GM21717 (cell line): ENCODE measurements at regions not wholly inside any gene's neighbourhood (a gene's known extent, or its start where the extent isn't known, plus 50 kb on each side); places are given as distances from the start of the nearest gene placed in this dataset.

Source experiments
- ATAC-seq: cut with Tn5 transposase; IDR thresholded peaks from one replicate; pipeline ENCODE4 v1.9.1; 2021; ENCODE audit warnings: mild to moderate bottlenecking, moderate library complexity; ENCODE audit not compliant: unreplicated experiment

- no peak for ATAC-seq
Observed at GRCh38 chr16:77590707-77591106, 131.6 kb upstream of the NUDT7 start.

DNA sequence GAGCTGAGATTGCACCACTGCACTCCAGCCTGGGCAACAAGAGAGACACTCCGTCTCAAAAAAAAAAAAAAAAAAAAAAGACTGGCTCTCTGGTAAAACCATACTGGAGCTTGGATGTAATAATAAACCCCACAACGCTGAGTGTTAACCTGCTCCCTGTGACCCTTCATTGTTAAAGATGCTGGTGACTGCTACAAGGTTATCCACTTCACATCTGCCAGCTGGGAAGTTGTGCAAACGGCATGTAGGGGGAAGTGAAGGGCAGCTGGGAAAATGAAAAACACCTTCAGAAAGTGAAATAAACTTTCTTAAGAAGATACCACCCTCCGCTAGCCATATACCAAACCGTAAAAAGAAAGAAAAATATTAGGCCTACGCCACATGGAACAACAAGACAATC lies 131.0 kb upstream of the NUDT7 start:
- ATAC-seq, result no peak

DNA sequence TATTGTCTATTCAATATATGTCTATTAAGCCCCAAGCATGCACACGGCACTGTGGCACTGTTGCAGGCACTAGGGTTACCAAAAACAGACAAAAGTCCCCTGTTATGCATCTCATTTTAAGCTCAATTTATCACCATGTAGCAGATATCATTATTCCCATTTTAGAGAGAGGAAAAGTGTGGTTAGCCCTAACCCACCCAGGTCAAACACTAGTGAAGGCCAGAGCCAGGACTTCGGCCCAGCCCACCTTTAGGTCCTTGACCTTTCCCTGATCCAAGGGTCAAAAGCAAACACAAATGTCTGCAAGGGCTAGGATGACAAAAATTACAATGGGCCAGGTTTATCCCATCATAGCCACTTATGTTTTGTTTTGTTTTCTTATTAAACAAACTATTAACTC lies 130.3 kb upstream of the NUDT7 start:
- no peak for ATAC-seq

- ATAC-seq, result no peak
Observed at GRCh38 chr16:77594057-77594456, 128.3 kb upstream of the NUDT7 start.

- ATAC-seq, result no peak
Observed at GRCh38 chr16:77594799-77595596, 127.3 kb upstream of the NUDT7 start.

- ATAC-seq, result no peak
Observed at GRCh38 chr16:77596261-77596660, 126.1 kb upstream of the NUDT7 start.

DNA sequence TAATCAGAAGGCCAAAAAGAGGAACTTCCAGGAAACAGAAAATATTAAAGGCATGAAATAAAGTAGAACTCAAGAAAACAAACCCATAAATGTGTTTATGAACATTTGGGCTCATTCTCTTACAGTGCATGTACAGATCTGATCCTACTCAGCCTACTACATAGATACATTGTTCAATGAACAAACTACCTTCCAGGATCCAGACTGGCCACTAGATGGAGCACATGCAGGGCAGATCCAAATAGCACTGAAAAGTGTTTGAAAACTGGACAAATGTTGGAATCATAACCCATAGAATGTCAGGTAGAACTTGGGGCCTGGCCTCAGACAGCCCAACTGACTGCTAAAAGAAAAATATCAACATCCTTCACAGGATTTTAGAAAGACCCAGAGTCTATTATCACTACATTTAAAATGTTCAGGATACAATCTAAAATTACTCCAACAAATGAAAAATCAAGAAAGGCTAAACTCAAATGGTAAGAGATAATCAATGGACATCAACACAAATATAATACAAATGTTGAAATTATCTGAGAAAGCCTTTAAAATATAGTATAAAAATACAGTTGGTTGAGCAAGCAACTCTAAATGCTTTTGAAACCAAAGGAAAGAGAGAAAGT lies 122.4 kb upstream of the NUDT7 start:
- ATAC-seq, result no peak

- ATAC-seq, result no peak
Observed at GRCh38 chr16:77600555-77600954, 121.8 kb upstream of the NUDT7 start.

GRCh38 chr16:77603656-77604055 lies 118.7 kb upstream of the NUDT7 start:
- ATAC-seq, result no peak

DNA sequence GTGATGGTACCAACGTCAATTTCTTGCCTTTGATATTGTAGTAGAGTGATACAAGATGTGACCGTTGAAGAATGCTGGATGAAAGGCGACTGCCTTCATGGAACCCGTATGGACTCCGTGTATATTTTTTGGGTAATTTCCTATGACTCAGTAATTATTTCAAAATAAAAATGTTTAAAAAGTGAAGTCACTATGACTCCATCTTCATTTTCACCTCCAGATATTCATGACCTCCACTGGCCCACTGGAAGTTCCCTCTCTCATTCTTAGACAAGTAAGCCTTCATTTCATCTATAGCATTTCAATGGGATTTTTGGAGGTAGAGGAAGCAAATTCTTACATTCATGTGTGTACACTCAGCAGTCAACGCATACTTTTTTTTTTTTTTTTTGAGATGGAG lies 111.8 kb upstream of the NUDT7 start:
- no peak for ATAC-seq

DNA sequence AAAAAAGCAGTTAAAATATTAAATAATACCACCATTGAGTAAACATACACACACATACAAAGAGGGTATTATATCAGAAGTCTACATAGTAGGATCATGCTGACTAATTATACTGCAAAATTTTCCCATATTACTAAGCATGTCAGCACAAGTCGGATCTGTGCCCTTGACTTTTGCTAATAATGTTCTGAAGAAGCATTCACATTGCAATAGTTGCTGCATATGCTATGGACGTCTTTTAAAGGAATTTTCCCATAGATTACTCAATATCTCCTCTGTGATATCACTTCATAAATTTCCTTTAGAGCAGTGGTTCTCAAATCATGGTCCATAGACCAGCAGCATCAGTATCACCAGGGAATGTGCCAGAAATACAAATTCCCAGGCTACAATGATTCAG lies 110.9 kb upstream of the NUDT7 start:
- no peak for ATAC-seq

DNA sequence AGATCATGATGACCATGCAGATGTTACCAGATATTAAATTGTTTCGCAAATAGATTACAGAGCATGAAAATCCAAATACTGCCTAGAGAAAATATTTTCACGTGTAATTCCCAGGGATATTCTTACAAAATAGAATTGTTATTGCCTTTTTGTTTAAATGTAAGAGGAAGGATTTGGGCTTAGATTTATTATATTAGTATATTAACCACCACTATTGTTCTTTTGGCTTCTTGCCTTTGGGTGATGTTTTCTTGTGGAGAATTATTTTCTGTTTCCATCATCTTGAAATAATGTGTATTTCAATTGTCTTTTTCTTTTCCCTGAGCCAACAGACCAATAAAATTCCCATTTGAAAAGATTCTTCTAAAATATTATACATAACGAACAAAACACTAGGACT lies 109.7 kb upstream of the NUDT7 start:
- ATAC-seq, result no peak

- ATAC-seq, result no peak
Observed at GRCh38 chr16:77613095-77613494, 109.2 kb upstream of the NUDT7 start.

GRCh38 chr16:77617553-77617952 lies 104.8 kb upstream of the NUDT7 start:
- no peak for ATAC-seq

DNA sequence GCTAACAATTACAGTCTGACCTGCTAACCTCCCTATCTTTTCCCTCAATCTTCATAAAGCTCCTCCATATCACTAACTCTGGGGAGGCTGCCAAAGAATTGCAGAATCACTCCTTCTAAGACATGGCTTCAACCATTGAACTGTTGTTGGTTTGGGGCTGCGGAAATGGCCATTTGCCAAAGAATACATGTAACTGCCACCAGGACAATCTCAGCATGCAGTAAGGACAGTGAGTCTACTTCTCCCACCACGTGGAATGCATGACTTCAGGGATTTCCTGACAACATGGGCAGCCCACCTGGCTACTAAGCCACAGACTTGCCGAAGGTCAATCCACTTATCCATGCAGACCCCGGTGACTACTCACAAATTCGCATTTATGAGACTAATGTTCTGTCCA lies 104.3 kb upstream of the NUDT7 start:
- ATAC-seq, result no peak

GRCh38 chr16:77618951-77619350 lies 103.4 kb upstream of the NUDT7 start:
- no peak for ATAC-seq

DNA sequence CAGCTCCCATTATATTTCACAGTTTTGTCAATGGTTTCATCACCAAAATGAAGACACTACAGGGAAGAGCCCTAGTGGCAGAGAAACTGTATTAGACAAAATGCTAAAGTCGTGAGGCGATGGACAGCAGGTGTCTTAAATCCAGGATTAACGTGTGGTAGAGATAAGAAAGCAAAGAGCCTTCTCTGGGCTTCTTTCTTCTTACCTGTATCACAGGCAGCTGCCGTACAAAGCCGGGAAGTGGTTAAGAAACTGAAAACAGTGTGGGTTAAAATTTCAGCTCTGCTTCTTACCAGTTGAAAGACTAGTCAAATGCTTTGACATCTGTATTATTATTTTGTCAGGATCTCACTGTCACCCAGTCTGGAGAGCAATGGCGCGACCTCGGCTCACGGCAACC lies 98.2 kb upstream of the NUDT7 start:
- no peak for ATAC-seq

- ATAC-seq, result no peak
Observed at GRCh38 chr16:77636615-77637014, 85.7 kb upstream of the NUDT7 start.

DNA sequence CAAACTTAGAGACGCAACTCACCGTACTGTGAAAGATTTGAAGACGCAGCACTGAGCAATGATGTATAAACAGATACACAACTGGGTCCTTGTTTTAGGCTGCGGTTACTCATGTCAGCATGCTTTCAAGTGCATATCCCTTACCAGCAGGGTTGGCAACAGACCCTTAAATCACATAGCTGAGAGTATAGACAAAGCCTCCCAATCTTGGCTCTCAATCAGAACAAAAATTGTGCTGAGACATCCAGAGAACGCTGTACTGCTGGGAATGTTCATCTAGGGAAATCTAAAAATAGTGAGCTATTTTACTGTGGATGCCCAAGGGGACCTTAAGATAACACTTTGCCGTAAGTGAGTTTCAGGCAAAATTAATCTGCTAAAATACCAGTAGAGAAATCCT lies 84.4 kb upstream of the NUDT7 start:
- ATAC-seq, result no peak

GRCh38 chr16:77643176-77643575 lies 79.1 kb upstream of the NUDT7 start:
- no peak for ATAC-seq

DNA sequence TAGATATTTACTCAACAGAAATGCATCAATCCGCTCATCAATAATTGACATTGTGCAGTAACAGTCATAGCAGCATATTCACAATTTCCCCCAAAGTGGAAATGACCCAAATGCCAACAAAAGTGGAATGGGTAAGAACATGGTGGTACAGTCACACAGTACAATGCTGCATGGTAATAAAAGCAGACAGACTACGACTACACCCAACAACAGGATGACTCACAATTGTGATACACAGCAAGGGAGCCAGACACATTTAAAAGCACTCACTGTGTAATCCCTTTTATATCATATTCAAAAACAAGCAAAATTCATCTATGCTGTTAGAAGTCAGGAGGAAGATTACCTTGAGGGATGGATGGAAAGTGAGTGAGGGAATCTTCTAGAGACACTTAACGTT lies 76.5 kb upstream of the NUDT7 start:
- ATAC-seq, result no peak

- no peak for ATAC-seq
Observed at GRCh38 chr16:77647726-77648125, 74.6 kb upstream of the NUDT7 start.

DNA sequence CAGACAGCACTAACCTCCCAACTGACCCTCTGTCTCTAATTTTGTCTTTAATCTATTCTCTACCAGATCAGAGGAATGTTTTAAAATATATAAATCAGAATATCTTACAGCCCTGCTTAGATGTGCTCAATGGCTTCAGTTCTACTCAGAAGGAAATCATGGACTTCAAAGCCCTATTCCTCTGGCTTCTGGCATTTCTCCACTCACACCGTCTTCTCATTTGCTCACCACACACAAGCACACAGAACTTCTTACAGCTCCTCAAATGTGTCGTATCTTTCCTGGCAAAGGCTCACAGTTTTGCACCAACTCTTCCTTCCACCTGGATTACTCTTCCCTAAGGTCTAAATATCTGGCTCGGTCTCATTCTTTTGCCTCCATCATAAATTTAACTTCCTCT lies 71.6 kb upstream of the NUDT7 start:
- no peak for ATAC-seq
